SJSA1 (cell line): ENCODE measurements at regions not wholly inside any gene's neighbourhood (a gene's known extent, or its start where the extent isn't known, plus 50 kb on each side); places are given as distances from the start of the nearest gene placed in this dataset.

ENCODE experiments used
- DNase-seq, 2 experiments: peaks; one replicate each; pipeline ENCODE4 v3.0.0-alpha.2; 2015 to 2020; ENCODE audit warnings: low spot score in 2 of 2, low read depth in 1 of 2
- H3K27ac ChIP-seq: fragments of 250-450 bp; sonication (Bioruptor Pico); 2 replicates; pipeline ENCODE4 v1.5.1; 2020; ENCODE audit warnings: mild to moderate bottlenecking, moderate library complexity
- H3K27me3 ChIP-seq: fragments of 250-450 bp; sonication (Bioruptor Pico); replicated peaks from 2 replicates; pipeline ENCODE4 v1.5.1; 2020; ENCODE audit warnings: mild to moderate bottlenecking, moderate library complexity
- H3K36me3 ChIP-seq: fragments of 250-450 bp; sonication (Bioruptor Pico); 2 replicates; pipeline ENCODE4 v1.5.1; 2020; ENCODE audit warnings: mild to moderate bottlenecking
- H3K4me1 ChIP-seq: fragments of 250-450 bp; sonication (Bioruptor Pico); replicated peaks from 2 replicates; pipeline ENCODE4 v1.6.1; 2021; ENCODE audit warnings: mild to moderate bottlenecking
- H3K4me3 ChIP-seq: fragments of 250-450 bp; sonication (Bioruptor Pico); 2 replicates; pipeline ENCODE4 v1.5.1; 2020; ENCODE audit warnings: mild to moderate bottlenecking
- H3K9me3 ChIP-seq: fragments of 250-450 bp; sonication (Bioruptor Pico); replicated peaks from 2 replicates; pipeline ENCODE4 v1.5.1; 2020; ENCODE audit warnings: mild to moderate bottlenecking

DNA sequence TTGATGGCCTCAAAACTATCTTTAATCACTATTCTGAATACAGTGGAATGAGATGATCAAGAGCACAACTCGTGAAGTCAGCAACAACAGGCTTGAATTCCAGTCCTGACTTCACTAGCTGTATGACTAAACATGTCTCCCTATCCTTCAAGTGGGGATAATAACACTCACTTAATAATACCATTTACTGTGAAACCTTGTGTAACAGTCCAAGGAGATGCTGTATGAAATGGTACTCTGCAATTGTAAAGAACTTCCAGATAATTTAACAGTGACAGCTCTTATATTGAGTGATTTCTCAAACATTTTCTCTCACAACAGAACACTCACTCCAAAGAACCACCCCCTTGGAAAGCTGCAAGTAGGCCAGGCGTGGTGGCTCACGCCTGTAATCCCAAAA lies 823.1 kb downstream of the DIAPH3 start:
- no peak overlapping the region for H3K27ac ChIP-seq
- no peaks in the 10 kb centered on the region for H3K27me3 ChIP-seq
- H3K36me3 ChIP-seq, result no peaks in the 10 kb centered on the region
- DNase-seq, result no peak
- H3K9me3 ChIP-seq, result no peaks in the 10 kb centered on the region
- no peak overlapping the region for H3K4me3 ChIP-seq
- no peaks in the 10 kb centered on the region for H3K4me1 ChIP-seq

DNA sequence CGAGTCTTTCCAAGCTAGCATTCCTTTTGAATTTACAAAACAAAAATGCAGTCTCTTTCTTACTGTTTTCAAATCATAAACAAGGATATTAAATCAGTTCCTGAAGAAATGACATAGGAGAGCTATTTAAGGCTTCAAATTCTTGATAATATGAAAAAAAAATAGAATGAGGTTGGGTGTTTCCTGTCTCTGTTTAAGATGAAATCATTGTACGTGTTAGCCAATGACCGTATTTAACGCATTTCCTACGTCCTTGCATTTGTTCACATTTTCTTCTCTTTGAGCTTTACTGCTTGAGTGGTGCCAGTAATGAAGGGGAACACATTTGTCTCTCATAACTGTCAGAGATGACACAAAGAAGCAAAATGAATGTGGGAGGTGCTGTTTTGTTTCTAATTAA lies 821.3 kb downstream of the DIAPH3 start:
- Histone ChIP-seq H3K27me3 (no peaks in the 10 kb centered on the region), H3K9me3 (no peaks in the 10 kb centered on the region), H3K27ac (no peak overlapping the region), H3K36me3 (no peaks in the 10 kb centered on the region), H3K4me1 (no peaks in the 10 kb centered on the region), H3K4me3 (no peak overlapping the region)
- no peak for DNase-seq

GRCh38 chr13:59343132-59343531 lies 820.6 kb downstream of the DIAPH3 start:
- Histone ChIP-seq H3K36me3 (no peaks in the 10 kb centered on the region), H3K9me3 (no peaks in the 10 kb centered on the region), H3K27ac (no peak overlapping the region), H3K4me1 (no peaks in the 10 kb centered on the region), H3K27me3 (no peaks in the 10 kb centered on the region), H3K4me3 (no peak overlapping the region)
- no peak for DNase-seq

DNA sequence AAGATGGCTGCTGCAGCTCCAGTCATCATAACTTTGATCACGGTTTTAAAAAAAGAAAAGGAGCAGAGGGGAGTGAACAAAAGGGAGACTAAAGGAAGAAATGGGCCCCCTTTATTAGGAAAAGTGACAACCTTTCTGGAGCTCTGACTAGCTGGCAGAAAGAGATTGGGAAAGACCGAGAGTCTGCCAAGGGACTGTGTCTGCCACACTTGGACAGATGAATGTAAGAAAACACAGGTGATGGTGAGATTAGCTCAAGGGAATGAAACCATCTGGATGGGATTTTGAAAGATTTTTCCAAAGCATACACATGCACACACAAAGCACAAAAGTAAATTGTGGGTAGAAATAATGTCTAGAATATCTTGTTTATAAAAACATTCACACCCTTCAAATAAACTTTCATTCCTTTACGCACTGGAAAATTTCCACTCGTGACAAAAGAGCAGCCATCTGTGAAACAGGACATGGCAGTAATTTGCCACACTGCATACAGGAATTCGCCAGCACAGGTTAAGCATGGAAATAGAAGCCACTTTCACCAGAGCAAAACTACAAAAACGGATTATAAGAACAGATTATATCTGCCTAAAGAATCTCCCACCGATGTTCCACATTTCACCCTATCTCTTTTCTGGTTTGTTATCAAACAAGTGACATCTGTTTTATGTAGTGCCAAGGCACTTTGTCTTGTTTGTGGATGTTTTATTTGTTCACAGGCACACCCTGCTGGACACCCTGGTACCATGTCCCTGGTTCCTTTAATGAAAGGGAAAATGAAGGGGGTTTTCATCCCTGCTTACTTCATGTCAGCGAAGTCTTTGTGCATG lies 819.5 kb downstream of the DIAPH3 start:
- Histone ChIP-seq H3K4me1 (no peaks in the 10 kb centered on the region), H3K9me3 (no peaks in the 10 kb centered on the region), H3K27ac (no peak overlapping the region), H3K36me3 (no peaks in the 10 kb centered on the region), H3K27me3 (0 out of 2 replicates have a peak, but pooled peaks cover 3% of the 10 kb centered on the region), H3K4me3 (no peak overlapping the region)
- DNase-seq, result no peak

GRCh38 chr13:59345311-59345710 lies 818.4 kb downstream of the DIAPH3 start:
- H3K27ac ChIP-seq, result no peak overlapping the region
- H3K36me3 ChIP-seq, result no peaks in the 10 kb centered on the region
- H3K9me3 ChIP-seq, result no peaks in the 10 kb centered on the region
- H3K4me3 ChIP-seq, result no peak overlapping the region
- H3K27me3 ChIP-seq, result 0 out of 2 replicates have a peak, but pooled peaks cover 3% of the 10 kb centered on the region
- DNase-seq, result no peak
- H3K4me1 ChIP-seq, result no peaks in the 10 kb centered on the region

- Histone ChIP-seq H3K27ac (no peak overlapping the region), H3K36me3 (no peaks in the 10 kb centered on the region), H3K4me1 (no peaks in the 10 kb centered on the region), H3K4me3 (no peak overlapping the region), H3K9me3 (no peaks in the 10 kb centered on the region), H3K27me3 (0 out of 2 replicates have a peak, but pooled peaks cover 3% of the 10 kb centered on the region)
- DNase-seq, result no peak
Observed at GRCh38 chr13:59346999-59347723, 816.6 kb downstream of the DIAPH3 start.

DNA sequence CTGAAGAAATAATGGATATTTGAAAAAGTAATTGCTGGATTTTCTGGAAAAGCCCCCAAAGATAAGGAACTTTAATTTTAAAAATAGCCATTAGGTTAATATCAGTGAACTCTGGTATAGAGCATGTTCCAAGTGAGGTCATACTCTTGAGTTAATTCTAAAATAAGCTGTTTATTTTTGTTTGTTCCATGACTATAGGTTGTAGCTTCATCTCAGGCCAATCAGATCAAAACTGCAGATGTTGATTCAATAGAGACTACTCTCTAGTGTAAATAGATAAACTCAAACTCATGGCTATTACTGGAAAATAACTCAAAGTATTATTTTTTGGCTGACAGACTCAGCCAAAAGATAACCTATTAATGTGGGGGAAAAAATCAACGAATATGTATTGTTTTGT lies 815.1 kb downstream of the DIAPH3 start:
- Histone ChIP-seq H3K27ac (no peak overlapping the region), H3K4me3 (no peak overlapping the region), H3K27me3 (0 out of 2 replicates have a peak, but pooled peaks cover 3% of the 10 kb centered on the region), H3K9me3 (no peaks in the 10 kb centered on the region), H3K4me1 (no peaks in the 10 kb centered on the region), H3K36me3 (no peaks in the 10 kb centered on the region)
- DNase-seq, result no peak

DNA sequence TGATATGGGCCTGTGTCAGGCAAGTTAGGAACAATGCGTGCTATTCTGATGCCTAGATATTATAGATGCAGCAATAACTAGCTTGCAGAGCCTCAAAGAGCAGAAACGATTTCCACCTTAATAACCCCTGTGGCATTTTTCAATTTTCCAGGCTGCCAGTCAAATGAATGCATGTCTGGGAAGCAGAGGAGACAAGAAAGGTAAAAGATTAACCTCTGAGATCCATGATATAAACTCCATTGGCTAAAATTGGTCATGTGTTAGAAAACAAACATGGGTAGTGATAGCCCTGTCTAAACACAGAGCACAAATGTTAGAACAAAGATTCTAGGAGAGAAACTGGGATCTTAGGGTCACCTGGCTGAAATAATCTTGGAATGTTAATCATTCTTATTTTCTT lies 811.1 kb downstream of the DIAPH3 start:
- H3K9me3 ChIP-seq, result no peaks in the 10 kb centered on the region
- no peak for DNase-seq
- no peaks in the 10 kb centered on the region for H3K36me3 ChIP-seq
- H3K27ac ChIP-seq, result no peak overlapping the region
- H3K4me1 ChIP-seq, result no peaks in the 10 kb centered on the region
- H3K4me3 ChIP-seq, result no peak overlapping the region
- 0 out of 2 replicates have a peak, but pooled peaks cover 3% of the 10 kb centered on the region for H3K27me3 ChIP-seq

- H3K9me3 ChIP-seq, result no peaks in the 10 kb centered on the region
- DNase-seq, result no peak
- no peaks in the 10 kb centered on the region for H3K36me3 ChIP-seq
- H3K27me3 ChIP-seq, result no peaks in the 10 kb centered on the region
- no peak overlapping the region for H3K4me3 ChIP-seq
- no peaks in the 10 kb centered on the region for H3K4me1 ChIP-seq
- H3K27ac ChIP-seq, result no peak overlapping the region
Observed at GRCh38 chr13:59354665-59355369, 808.9 kb downstream of the DIAPH3 start.

- Histone ChIP-seq H3K27ac (no peak overlapping the region), H3K9me3 (no peaks in the 10 kb centered on the region), H3K4me1 (no peaks in the 10 kb centered on the region), H3K27me3 (no peaks in the 10 kb centered on the region), H3K4me3 (no peak overlapping the region), H3K36me3 (no peaks in the 10 kb centered on the region)
- no peak for DNase-seq
Observed at GRCh38 chr13:59356607-59357006, 807.1 kb downstream of the DIAPH3 start.

- Histone ChIP-seq H3K4me3 (no peak overlapping the region), H3K36me3 (no peaks in the 10 kb centered on the region), H3K4me1 (no peaks in the 10 kb centered on the region), H3K9me3 (no peaks in the 10 kb centered on the region), H3K27me3 (no peaks in the 10 kb centered on the region), H3K27ac (no peak overlapping the region)
- no peak for DNase-seq
Observed at GRCh38 chr13:59358014-59358413, 805.7 kb downstream of the DIAPH3 start.

- no peaks in the 10 kb centered on the region for H3K4me1 ChIP-seq
- no peak overlapping the region for H3K4me3 ChIP-seq
- no peaks in the 10 kb centered on the region for H3K9me3 ChIP-seq
- no peak for DNase-seq
- no peaks in the 10 kb centered on the region for H3K27me3 ChIP-seq
- no peaks in the 10 kb centered on the region for H3K36me3 ChIP-seq
- no peak overlapping the region for H3K27ac ChIP-seq
Observed at GRCh38 chr13:59360108-59360507, 803.6 kb downstream of the DIAPH3 start.

GRCh38 chr13:59360916-59361315 lies 802.8 kb downstream of the DIAPH3 start:
- Histone ChIP-seq H3K27ac (no peak overlapping the region), H3K9me3 (no peaks in the 10 kb centered on the region), H3K4me3 (no peak overlapping the region), H3K4me1 (no peaks in the 10 kb centered on the region), H3K27me3 (no peaks in the 10 kb centered on the region), H3K36me3 (no peaks in the 10 kb centered on the region)
- no peak for DNase-seq

DNA sequence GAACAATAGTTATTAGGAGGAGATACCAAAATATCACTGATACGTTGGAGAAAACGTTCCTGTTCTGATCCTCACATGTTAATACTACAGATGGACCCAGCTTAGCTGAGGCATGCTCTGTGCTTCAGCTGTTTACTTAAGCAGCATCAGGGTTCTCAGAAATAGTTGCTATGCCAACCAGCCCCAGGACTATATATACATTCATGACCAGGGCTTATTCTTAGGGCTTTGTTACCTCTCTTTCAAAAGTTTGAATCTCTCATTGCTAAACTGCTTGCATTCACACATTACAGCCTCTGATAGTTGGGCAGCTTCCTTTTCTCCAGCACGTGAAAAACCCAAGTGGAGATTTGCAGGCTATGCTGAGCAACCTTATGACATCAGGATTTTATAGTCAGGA lies 800.4 kb downstream of the DIAPH3 start:
- Histone ChIP-seq H3K4me3 (no peak overlapping the region), H3K27ac (no peak overlapping the region), H3K36me3 (no peaks in the 10 kb centered on the region), H3K27me3 (no peaks in the 10 kb centered on the region), H3K4me1 (no peaks in the 10 kb centered on the region), H3K9me3 (no peaks in the 10 kb centered on the region)
- no peak for DNase-seq
